ENCODE measurements at regions not wholly inside any gene's neighbourhood (a gene's known extent, or its start where the extent isn't known, plus 50 kb on each side); places are given as distances from the start of the nearest gene placed in this dataset.

GRCh38 chr3:106239195-106239697 is 370.4 kb upstream of the CBLB start:
- Histone ChIP-seq H3K27me3 (no peaks in the 10 kb centered on the region), H3K27ac (no peak overlapping the region), H3K9me3 (no peaks in the 10 kb centered on the region), H3K4me1 (no peaks in the 10 kb centered on the region), H3K4me3 (no peak overlapping the region), H3K36me3 (no peaks in the 10 kb centered on the region)
- intact Hi-C loops (cut with DNase I) = no loop called here
- ATAC-seq = no peak
- DNase-seq = no peak
- TF ChIP-seq CTCF (IDR thresholded peaks at IDR 0.05) = no peak

- DNase-seq = no peak
- Histone ChIP-seq H3K27me3 (no peaks in the 10 kb centered on the region), H3K36me3 (no peaks in the 10 kb centered on the region), H3K27ac (no peak overlapping the region), H3K9me3 (no peaks in the 10 kb centered on the region), H3K4me1 (no peaks in the 10 kb centered on the region), H3K4me3 (no peak overlapping the region)
- ATAC-seq = no peak
- no peak for TF ChIP-seq CTCF (IDR thresholded peaks at IDR 0.05)
- intact Hi-C loops (cut with DNase I) = no loop called here
Observed at GRCh38 chr3:106241593-106241992, 372.8 kb upstream of the CBLB start.

- intact Hi-C loops (cut with DNase I) = no loop called here
- Histone ChIP-seq H3K27ac (no peak overlapping the region), H3K36me3 (no peaks in the 10 kb centered on the region), H3K27me3 (no peaks in the 10 kb centered on the region), H3K4me1 (no peaks in the 10 kb centered on the region), H3K9me3 (no peaks in the 10 kb centered on the region), H3K4me3 (no peak overlapping the region)
- ATAC-seq (no peak), DNase-seq (no peak)
- TF ChIP-seq CTCF (IDR thresholded peaks at IDR 0.05) = no peak
Observed at GRCh38 chr3:106242781-106243180, 374.0 kb upstream of the CBLB start.

- no peaks in the 10 kb centered on the region for H3K9me3 ChIP-seq
- H3K27me3 ChIP-seq = no peaks in the 10 kb centered on the region
- no peak for DNase-seq
- H3K27ac ChIP-seq = no peak overlapping the region
- intact Hi-C loops (cut with DNase I) = no loop called here
- H3K4me3 ChIP-seq = no peak overlapping the region
- no peak for ATAC-seq
- H3K36me3 ChIP-seq = no peaks in the 10 kb centered on the region
- H3K4me1 ChIP-seq = no peaks in the 10 kb centered on the region
- no peak for TF ChIP-seq CTCF (IDR thresholded peaks at IDR 0.05)
Observed at GRCh38 chr3:106245400-106245799, 376.6 kb upstream of the CBLB start.

- Histone ChIP-seq H3K27ac (no peak overlapping the region), H3K27me3 (no peaks in the 10 kb centered on the region), H3K36me3 (no peaks in the 10 kb centered on the region), H3K4me1 (no peaks in the 10 kb centered on the region), H3K4me3 (no peak overlapping the region), H3K9me3 (no peaks in the 10 kb centered on the region)
- ATAC-seq = no peak
- intact Hi-C loops (cut with DNase I) = no loop called here
- no peak for DNase-seq
- TF ChIP-seq CTCF (IDR thresholded peaks at IDR 0.05) = no peak
Observed at GRCh38 chr3:106247902-106248684, 379.3 kb upstream of the CBLB start.
